Stimulated activated CD8-positive, alpha-beta memory T cell treated with anti-CD3 and anti-CD28 coated beads, Interleukin-15, amount 100 ng/mL, for 4 hours (primary cell): ENCODE measurements at regions not wholly inside any gene's neighbourhood (a gene's known extent, or its start where the extent isn't known, plus 50 kb on each side); places are given as distances from the start of the nearest gene placed in this dataset.
"Not testable (repeated sequence)": the region's sequence is repeated elsewhere in the genome, so short reads cannot be mapped to it uniquely, and the experiment has no call there.

ENCODE experiments used
- DNase-seq, 2 donors: peaks; one replicate each; pipeline ENCODE4 v3.0.0-alpha.2; 2020; ENCODE audit warnings: low read depth in 2 of 2

GRCh38 chr4:26175006-26175786 lies 145.6 kb upstream of the RBPJ start:
- DNase-seq = no peak

GRCh38 chr4:26175905-26176470 lies 144.8 kb upstream of the RBPJ start:
- no peak for DNase-seq

GRCh38 chr4:26176598-26177149 lies 144.1 kb upstream of the RBPJ start:
- DNase-seq = no peak

- DNase-seq = no peak
Measured at GRCh38 chr4:26178854-26179253, 142.0 kb upstream of the RBPJ start.

- DNase-seq = no peak
Measured at GRCh38 chr4:26179316-26179760, 141.5 kb upstream of the RBPJ start.

- DNase-seq = no peak
Measured at GRCh38 chr4:26181616-26182015, 139.2 kb upstream of the RBPJ start.

GRCh38 chr4:26183017-26183416 lies 137.8 kb upstream of the RBPJ start:
- DNase-seq = no peak

GRCh38 chr4:26185436-26185835 lies 135.4 kb upstream of the RBPJ start:
- DNase-seq = no peak

- no peak for DNase-seq
Measured at GRCh38 chr4:26191353-26191752, 129.5 kb upstream of the RBPJ start.

GRCh38 chr4:26192899-26193869 lies 127.6 kb upstream of the RBPJ start:
- DNase-seq = no peak

- DNase-seq = no peak
Measured at GRCh38 chr4:26194764-26195163, 126.0 kb upstream of the RBPJ start.

- DNase-seq = no peak
Measured at GRCh38 chr4:26196567-26196966, 124.2 kb upstream of the RBPJ start.

- peak; percentile 40 to 47 for DNase-seq
Measured at GRCh38 chr4:26197018-26197779, 123.6 kb upstream of the RBPJ start.

- not testable (repeated sequence) for DNase-seq
Measured at GRCh38 chr4:26198931-26199330, 121.9 kb upstream of the RBPJ start.

- DNase-seq = no peak
Measured at GRCh38 chr4:26199596-26199995, 121.2 kb upstream of the RBPJ start.

GRCh38 chr4:26201120-26201519 lies 119.7 kb upstream of the RBPJ start:
- no peak for DNase-seq

GRCh38 chr4:26204249-26204825 lies 116.5 kb upstream of the RBPJ start:
- DNase-seq = no peak

- DNase-seq = no peak
Measured at GRCh38 chr4:26204911-26205370, 115.9 kb upstream of the RBPJ start.

GRCh38 chr4:26206339-26206738 lies 114.5 kb upstream of the RBPJ start:
- no peak for DNase-seq

- no peak for DNase-seq
Measured at GRCh38 chr4:26206999-26207398, 113.8 kb upstream of the RBPJ start.

- no peak for DNase-seq
Measured at GRCh38 chr4:26207631-26208030, 113.2 kb upstream of the RBPJ start.
